CD4-positive, alpha-beta T cell treated with Interleukin-17A for 4 hours (primary cell): ENCODE measurements at regions not wholly inside any gene's neighbourhood (a gene's known extent, or its start where the extent isn't known, plus 50 kb on each side); places are given as distances from the start of the nearest gene placed in this dataset.
"Not testable (repeated sequence)": the region's sequence is repeated elsewhere in the genome, so short reads cannot be mapped to it uniquely, and the experiment has no call there.

Experiments used
- DNase-seq: peaks from one replicate; pipeline ENCODE4 v3.0.0-alpha.2; 2020; ENCODE audit warnings: mixed read lengths

DNA sequence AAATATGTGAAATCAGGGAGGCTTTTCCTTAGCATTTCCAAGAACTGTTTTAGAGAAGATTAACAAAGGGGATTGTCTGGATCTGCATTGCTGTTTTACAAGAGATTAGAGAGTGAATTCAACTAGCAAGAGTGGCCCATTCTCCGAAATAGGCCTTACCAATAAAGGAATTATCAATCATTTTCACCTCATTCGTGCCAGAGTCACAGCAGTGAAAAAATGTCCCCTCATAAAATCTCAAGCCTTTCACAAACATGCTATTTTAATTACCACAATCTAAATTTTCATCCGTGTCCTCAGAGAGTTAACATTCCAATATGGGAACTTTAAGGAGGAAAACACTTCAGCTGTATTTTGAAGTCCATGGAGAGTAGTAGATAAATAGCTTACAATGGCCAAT, 979.6 kb downstream of the RPA4 start:
- DNase-seq, result no peak

- DNase-seq, result no peak
Observed at GRCh38 chrX:97867266-97867665, 983.6 kb downstream of the RPA4 start.

- no peak for DNase-seq
Observed at GRCh38 chrX:97876697-97877407, 993.1 kb downstream of the RPA4 start.

- no peak for DNase-seq
Observed at GRCh38 chrX:97882306-97882705, 998.6 kb downstream of the RPA4 start.

- DNase-seq, result no peak
Observed at GRCh38 chrX:97895751-97896150, 1012.0 kb downstream of the RPA4 start.

DNA sequence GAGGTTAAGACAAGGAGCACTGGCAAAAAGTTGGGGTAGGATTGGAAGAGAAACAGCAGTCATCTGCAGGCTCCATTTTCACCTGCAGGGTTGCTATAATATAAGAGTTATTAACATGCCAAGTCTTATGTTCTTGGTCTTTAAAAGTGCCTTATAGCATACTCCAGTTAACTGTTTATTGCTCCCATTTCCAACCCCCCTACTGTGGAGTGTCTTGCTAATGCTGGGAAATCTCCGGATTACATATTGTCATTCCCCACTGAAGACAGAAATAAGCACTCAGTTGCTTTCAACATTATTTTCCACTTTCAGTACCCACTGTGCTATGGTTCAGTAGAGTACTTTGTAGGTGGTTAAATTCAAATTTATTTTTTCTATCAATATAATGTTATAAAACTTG, 1014.3 kb downstream of the RPA4 start:
- DNase-seq, result no peak

DNA sequence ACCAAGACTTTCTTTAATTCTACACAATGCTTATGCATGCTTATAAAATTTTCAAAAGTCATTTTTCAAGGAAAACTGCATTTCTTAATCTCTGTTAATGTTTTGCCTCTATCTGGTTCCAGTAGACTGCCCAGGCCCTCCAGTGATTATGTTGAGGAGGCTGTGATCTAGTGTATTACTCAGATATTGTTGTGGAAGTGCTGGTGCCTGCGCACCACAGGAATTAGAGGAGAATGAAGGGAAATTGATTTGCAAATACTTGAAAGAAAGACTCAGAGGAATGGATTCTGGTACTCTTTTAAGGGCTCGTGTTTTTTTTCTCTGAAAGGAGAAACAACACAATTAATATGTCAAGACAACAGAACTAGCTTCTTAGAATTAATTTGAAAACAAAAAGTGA, 1015.1 kb downstream of the RPA4 start:
- DNase-seq, result no peak

DNA sequence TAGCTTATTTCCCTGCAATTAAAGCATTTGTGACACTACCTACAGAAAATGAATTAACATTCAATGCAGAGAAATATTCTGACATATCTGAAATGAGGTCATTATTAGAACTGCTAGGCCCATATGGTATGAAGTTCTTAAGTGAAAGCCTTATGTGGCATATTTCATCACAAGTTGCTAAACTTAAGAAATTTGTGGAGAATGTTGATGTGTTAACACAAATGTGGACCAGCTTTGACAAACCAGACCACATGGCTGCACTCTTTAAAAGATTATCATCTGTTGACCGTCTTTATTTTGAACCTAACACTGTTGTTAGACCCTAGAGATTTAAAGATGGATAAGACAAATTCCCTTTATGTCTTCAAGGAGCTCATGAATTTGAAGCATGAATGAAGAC, 1024.1 kb downstream of the RPA4 start:
- no peak for DNase-seq

DNA sequence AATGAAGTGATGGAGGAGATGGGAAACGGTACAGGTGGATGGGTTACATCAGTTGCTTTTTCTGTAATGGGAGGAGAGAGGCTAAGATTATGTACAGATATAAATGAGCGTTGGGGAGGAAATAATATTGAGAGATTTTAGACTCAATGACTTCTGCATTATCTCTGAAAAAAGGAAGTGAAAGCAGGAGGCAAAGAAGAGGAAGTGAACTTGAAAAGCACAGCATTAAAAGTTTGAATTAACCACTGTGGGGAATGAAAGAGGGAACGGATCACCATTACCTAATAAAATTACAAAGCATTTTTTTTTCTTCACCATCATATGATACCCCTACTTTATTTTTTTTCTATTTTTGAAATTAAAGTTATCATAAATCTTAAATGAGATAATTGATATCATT, 1025.5 kb downstream of the RPA4 start:
- DNase-seq, result no peak

GRCh38 chrX:97915390-97915789, 1031.7 kb downstream of the RPA4 start:
- DNase-seq, result not testable (repeated sequence)

DNA sequence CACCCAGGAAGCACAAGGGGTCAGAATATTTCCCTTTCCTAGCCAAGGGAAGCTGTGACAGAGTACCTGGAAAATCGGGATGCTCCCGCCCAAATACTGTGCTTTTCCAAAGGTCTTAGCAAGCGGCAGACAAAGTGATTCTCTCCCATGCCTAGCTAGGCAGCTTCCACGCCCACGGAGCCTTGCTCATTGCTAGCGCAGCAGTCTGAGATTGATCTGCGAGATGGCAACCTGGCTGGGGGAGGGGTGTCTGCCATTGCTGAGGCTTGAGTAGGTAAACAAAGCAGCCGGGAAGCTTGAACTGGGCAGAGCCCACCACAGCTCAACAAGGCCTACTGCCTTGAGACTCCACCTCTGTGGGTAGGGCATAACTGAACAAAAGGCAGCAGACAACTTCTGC, 1037.5 kb downstream of the RPA4 start:
- DNase-seq, result not testable (repeated sequence)

GRCh38 chrX:97931586-97931985, 1047.9 kb downstream of the RPA4 start:
- DNase-seq, result no peak

DNA sequence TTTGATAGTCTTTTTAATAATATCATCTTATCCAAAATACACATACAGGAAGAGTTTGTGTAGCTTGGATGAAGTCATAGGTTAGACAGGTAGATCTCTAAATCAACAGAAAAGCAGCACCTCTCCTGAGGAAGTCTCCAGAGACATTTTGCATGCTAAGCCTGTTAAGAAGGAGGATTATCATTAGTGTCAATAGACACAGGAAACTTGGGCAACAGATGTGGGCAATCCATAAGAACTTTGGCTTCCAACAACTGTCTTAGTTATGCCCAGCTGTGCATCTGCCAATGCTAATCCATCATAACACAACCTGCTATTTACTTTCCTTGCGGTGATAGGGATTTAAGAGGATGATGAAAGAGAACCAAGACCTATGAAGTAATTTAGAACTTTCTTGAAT, 1052.6 kb downstream of the RPA4 start:
- DNase-seq, result no peak

GRCh38 chrX:97938706-97939105, 1055.0 kb downstream of the RPA4 start:
- no peak for DNase-seq

DNA sequence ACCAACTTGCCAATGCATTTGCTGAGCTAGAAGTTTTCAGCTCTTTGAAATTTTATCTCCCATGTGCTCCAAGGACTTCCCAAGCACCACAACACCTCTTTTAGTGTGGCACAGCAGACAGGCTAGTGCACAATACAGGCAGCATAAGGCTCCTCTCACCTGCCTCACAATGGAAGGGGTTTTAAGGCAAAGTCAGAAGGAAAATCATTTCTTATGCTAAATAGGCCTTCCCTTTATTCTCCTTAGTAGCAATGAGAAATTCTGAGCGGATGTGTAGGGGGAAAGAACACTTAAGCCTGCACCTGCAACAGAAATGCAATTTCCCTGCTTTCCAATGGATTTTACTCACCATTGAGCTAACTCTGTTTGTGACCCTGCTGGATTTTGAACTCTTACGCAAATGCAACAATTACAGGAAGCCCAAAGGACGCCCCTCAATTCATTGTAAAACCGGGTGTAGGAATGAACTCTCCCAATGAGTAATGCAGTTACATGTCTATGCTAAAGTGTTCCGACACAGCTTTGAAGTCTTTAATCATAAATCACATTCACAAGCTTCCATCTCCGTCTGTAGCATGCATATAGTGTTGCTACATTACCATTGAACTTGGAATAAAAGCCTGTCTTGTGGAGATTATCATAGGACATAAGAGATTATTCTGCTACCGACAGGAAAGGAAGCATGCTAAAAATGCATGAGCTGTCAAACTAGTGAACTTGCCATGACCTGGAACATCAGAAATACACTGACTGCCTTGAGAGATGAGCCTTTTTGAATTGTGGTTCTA, 1084.9 kb downstream of the RPA4 start:
- no peak for DNase-seq

GRCh38 chrX:97984641-97985040, 1100.9 kb downstream of the RPA4 start:
- no peak for DNase-seq

GRCh38 chrX:97985096-97985495, 1101.4 kb downstream of the RPA4 start:
- no peak for DNase-seq

- DNase-seq, result no peak
Observed at GRCh38 chrX:97987979-97988378, 1104.3 kb downstream of the RPA4 start.

DNA sequence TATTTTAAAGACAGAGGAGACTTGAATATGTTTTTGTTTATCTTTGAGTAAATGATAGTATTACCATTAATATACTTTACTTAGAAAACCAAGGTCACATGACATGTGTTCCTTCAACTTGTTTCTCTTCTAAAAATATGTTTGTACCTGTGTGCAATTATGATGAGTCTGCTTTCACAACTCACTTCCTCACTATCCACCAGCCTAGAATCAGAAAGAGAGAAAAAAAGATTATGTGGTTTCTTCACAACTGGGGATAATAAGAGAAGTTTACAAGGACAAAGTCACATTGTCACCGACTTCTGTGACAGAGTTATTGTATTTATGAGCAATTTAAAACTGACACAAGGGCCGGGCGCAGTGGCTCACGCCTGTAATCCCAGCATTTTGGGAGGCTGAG, 1112.1 kb downstream of the RPA4 start:
- DNase-seq, result no peak

GRCh38 chrX:98028691-98029090, 1145.0 kb downstream of the RPA4 start:
- DNase-seq, result no peak

DNA sequence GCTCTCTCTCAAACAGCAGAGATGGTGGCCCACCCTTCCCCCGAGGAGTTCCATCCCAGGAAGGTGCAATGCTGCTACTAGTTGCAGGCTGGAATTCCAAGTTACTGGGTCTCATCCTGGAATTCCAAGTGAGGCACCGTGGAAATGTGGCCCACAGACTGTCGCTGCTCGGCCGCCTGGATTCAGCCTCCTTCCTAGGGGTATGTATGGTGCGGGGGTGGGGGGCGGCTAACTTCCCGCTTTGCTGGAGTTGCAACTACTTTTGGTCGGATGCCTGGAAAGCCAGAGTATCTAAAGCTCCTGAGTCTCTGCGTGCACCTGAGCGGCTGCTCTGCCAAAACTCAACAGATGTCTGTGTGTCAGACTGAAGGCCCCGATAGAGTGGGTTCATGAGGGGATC, 1146.2 kb downstream of the RPA4 start:
- no peak for DNase-seq

GRCh38 chrX:98057176-98057575, 1173.5 kb downstream of the RPA4 start:
- DNase-seq, result no peak

DNA sequence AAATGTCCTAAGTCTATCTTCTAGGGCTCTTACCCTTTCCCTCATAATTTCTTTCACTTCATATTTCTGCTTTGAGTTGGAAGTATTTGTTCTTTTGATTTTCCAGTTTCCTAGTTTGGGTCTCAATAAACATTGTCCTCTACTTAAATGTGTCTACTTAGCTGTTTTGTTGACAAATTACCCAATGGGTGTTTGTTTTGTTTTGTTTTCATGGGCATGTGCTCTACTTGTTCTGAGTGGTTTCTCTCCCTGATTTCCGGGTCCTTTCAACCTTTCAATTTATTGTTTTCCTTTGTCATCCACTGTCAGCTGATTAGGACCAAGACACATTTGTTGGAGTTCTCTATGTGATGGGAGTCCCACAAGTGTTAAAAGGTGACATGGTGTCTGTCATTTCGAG, 1181.4 kb downstream of the RPA4 start:
- DNase-seq, result no peak

DNA sequence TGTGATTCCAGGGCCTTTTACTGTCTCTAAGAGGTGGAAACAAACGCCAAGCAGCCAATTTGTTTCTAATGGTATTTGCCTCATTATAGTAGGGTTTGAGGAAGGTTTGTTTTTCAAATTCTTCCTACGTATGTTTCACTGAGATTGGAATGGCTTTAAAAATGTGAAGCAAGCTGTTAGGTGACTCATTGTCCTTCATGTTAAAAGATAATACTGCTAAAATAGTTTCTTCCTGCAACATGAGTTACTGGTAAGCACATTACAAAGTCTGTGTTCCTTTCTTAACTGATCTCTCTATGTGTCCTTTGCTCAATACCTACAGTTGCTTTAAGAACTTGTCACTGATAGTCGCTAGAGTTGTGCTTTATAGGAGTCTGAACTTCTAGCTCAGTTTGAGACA, 1183.9 kb downstream of the RPA4 start:
- DNase-seq, result no peak
